Activated CD8-positive, alpha-beta T cell treated with anti-CD3 and anti-CD28 coated beads, Interleukin-2, amount 10 ng/mL, durations not matched to agents 7 days and 5 days (primary cell): ENCODE measurements at regions not wholly inside any gene's neighbourhood (a gene's known extent, or its start where the extent isn't known, plus 50 kb on each side); places are given as distances from the start of the nearest gene placed in this dataset.
"Not testable (repeated sequence)": the region's sequence is repeated elsewhere in the genome, so short reads cannot be mapped to it uniquely, and the experiment has no call there.

ENCODE experiments used
- ATAC-seq: fragments of 150-1000 bp; cut with Tn5 transposase; one replicate; pipeline ENCODE4 v1.10.0; 2021; ENCODE audit warnings: moderate library complexity
- CTCF ChIA-PET: fragments of 350-600 bp; sonication (Branson Sonifier 250); formaldehyde crosslinking; loops from one replicate; lab custom pipeline; 2021; ENCODE audit warnings: antibody characterized with exemption; lab: Charles Lee
- POLR2A ChIA-PET: fragments of 350-600 bp; sonication (Branson Sonifier 250); formaldehyde crosslinking; loops from one replicate; lab custom pipeline; 2021; ENCODE audit warnings: antibody characterized with exemption; lab: Charles Lee
- DNase-seq: peaks from one replicate; pipeline ENCODE4 v3.0.0-alpha.2; 2020
- H3K27ac Mint-ChIP-seq: one replicate; pipeline ENCODE4 v1.8.0; 2021; ENCODE audit warnings: mild to moderate bottlenecking, mixed read lengths
- H3K27me3 Mint-ChIP-seq: one replicate; pipeline ENCODE4 v1.8.0; 2021; ENCODE audit warnings: low read depth, mixed read lengths
- H3K36me3 Mint-ChIP-seq: one replicate; pipeline ENCODE4 v1.8.0; 2021; ENCODE audit warnings: low read depth, mixed read lengths
- H3K4me1 Mint-ChIP-seq: one replicate; pipeline ENCODE4 v1.8.0; 2021; ENCODE audit warnings: low read depth, mixed read lengths
- H3K4me3 Mint-ChIP-seq: one replicate; pipeline ENCODE4 v1.8.0; 2021; ENCODE audit warnings: mild to moderate bottlenecking, mixed read lengths
- H3K9me3 Mint-ChIP-seq: one replicate; pipeline ENCODE4 v1.8.0; 2022; ENCODE audit warnings: mixed read lengths; ENCODE audit not compliant: insufficient read depth

DNA sequence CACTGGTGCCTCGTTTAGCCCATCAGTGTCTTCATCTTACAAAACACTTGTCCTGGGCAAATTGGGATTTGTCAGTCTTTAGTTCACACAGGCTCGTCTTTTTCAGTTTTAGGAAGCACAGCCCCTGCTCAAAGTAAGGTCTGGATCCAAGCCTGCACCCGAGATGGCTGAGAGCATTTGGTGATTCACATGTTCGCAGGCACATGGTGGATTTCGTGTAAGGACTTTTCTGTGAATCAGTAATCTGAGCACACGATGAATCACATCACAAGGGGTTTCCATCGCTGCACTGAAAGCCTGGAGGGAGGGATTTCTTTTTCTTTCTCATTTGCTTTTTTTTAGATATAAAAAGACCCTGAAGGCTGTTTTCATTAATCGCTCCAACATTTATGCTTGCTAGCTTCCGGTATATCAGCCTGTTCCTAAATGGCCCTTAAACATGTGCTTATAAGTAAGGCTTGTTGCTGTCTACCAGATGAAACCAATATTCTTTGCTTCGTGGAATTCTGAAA, 435.6 kb upstream of the ATP10A start:
- Mint-ChIP-seq H3K36me3 (no peaks in the 10 kb centered on the region), H3K4me1 (no peaks in the 10 kb centered on the region), H3K27me3 (no peaks in the 10 kb centered on the region), H3K4me3 (no peak overlapping the region), H3K27ac (no peak overlapping the region), H3K9me3 (no peaks in the 10 kb centered on the region)
- ATAC-seq (no peak), DNase-seq (no peak)
- ChIA-PET POLR2A (no interaction called here), CTCF (no interaction called here)

DNA sequence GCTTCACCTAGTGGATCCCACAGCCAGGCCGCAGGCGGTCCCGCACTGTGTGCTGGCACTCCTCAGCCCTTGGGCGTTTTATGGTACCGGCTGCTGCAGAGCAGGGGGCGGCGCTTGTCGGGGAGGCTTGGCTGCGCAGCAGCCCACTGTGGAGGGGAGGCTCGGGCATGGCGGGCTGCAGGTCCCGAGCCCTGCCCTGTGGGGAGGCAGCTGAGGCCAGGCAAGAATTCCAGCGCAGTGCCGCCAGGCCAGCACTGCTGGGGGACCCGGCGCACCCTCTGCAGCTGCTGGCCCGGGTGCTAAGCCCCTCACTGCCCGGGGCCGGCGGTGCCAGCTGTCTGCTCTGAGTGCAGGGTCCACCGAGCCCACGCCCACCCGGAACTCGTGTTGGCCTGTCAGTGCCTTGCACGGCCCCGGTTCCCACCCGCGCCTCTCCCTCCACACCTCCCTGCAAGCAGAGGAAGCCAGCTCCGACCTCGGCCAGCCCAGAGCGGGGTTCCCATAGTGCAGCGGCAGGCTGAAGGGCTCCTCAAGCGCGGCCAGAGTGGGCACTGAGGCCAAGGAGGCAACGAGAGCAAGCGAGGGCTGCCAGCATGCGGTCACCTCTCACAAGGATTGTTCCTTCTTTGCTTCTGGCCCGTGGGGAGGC, 435.0 kb upstream of the ATP10A start:
- no peak overlapping the region for H3K4me3 Mint-ChIP-seq

DNA sequence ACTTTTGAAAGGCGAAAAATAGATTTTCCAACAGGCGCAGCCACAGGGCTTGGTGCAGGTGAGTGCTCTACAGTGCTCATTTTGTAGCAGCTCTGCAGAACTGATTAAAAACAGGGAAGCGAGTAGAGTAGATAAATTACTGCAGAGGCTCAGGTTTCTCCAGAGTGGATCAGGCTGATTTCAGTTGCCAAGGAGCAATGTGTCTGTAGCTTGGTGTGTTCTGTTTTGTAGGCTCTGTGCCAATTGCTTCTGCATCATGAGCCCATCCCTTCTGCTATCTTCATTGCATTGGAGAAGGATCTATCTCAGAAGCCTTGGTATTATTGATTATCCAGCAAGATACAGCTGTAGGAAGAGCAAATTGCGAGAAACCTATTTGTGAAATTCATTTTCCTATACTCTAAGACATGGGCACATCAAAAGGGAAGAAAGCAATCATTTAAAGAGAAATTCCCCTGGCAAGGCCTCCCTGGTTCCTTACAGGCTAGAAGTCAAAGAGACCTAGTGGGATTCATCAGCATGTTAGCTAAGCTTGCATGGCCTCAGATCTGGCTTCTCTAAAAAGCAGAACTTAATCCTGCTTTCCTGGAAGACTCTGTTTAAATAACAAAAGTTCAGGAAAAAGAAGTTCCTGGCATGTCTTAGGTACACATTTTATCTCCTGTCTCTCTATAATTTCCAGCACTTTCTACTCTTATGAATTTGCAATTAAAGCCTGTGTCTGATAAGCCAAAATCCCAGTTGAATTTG, 432.4 kb upstream of the ATP10A start:
- ATAC-seq (no peak), DNase-seq (no peak)
- Mint-ChIP-seq H3K9me3 (peaks cover 10% of the 10 kb centered on the region), H3K36me3 (no peaks in the 10 kb centered on the region), H3K27me3 (no peaks in the 10 kb centered on the region), H3K27ac (no peak overlapping the region), H3K4me1 (no peaks in the 10 kb centered on the region), H3K4me3 (no peak overlapping the region)
- ChIA-PET CTCF (no interaction called here), POLR2A (no interaction called here)

More for the DNA sequence above, 435.0 kb upstream of the ATP10A start:
- ChIA-PET CTCF (no interaction called here), POLR2A (no interaction called here)
- Mint-ChIP-seq H3K36me3 (no peaks in the 10 kb centered on the region), H3K4me1 (no peaks in the 10 kb centered on the region), H3K27ac (no peak overlapping the region), H3K9me3 (no peaks in the 10 kb centered on the region), H3K27me3 (no peaks in the 10 kb centered on the region)
- ATAC-seq (no peak), DNase-seq (no peak)

DNA sequence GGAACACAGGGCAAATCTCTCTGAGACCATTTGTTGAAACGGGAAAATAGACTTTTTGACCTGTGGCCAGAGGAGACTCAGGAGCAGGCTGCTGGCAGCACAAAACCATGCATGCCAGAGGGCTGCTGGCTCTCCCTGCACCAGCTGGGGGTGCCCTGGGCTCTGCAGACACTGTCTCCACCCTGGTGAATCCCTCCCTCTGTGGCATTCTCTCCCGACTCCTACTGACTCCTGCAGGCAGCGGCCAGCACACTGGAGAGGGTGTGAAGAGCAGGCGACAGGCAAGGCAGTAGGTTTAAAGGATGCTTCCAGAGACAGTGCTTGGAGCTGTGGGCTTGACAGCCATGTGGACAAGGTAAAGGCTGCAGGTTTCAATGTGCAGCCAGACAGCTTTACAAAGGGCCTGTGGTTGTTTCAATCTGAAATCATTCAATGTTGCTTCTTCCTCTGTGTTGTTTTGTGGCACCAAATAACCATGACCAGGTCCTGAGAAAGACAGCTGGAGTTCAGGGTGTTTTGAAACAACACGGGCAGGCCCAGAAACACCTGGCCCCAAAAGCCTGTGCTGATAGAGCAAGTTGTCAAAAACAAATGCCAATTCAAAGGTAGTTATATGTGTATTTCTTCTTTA, 431.0 kb upstream of the ATP10A start:
- CTCF ChIA-PET, result no interaction called here

DNA sequence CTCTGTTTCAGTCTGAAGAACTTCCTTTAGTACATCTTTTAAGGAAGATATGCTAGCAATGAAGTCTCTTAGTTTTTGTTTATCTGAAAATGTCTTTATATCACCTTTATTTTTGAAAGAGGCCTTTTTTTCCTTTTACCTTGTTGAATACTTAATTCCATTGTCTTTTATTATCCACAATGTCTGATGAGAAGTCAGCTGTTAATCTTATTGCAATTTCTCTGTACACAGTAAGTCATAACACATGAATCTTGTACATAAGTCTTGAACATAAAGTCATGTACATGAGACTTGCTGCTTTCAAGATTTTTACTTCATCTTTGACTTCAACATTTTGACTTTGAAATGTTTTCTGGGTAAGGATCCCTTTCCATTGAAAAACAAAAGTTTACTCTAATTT, 424.3 kb upstream of the ATP10A start:
- POLR2A ChIA-PET, result no interaction called here
- H3K36me3 Mint-ChIP-seq, result no peaks in the 10 kb centered on the region

More for the DNA sequence above, 431.0 kb upstream of the ATP10A start:
- Mint-ChIP-seq H3K27me3 (no peaks in the 10 kb centered on the region), H3K4me1 (no peaks in the 10 kb centered on the region), H3K27ac (no peak overlapping the region), H3K36me3 (no peaks in the 10 kb centered on the region), H3K4me3 (no peak overlapping the region), H3K9me3 (peaks cover 10% of the 10 kb centered on the region)
- DNase-seq, result no peak
- ATAC-seq, result no peak
- POLR2A ChIA-PET, result no interaction called here

DNA sequence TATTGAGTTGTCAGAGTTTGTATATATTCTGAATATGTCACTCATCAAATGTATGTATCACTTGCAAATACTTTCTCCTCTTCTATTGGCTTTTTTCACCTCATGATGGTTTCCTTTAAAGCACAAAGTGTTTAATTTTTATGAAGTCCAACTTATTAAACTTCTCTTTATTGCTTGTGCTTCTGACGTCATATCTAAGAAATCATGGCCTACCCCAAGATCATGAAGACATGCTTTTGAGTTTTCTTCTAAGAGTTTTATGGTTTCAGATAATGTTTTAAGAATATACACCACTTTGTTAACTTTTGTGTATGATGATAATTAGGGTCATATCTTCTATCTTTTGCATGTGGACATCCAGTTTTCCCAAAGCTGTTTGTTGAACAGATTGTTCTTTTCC, 417.2 kb upstream of the ATP10A start:
- Mint-ChIP-seq H3K36me3 (no peaks in the 10 kb centered on the region), H3K27ac (no peak overlapping the region), H3K4me1 (no peaks in the 10 kb centered on the region), H3K27me3 (no peaks in the 10 kb centered on the region), H3K4me3 (no peak overlapping the region), H3K9me3 (peaks cover 7% of the 10 kb centered on the region)
- ChIA-PET POLR2A (no interaction called here), CTCF (no interaction called here)
- DNase-seq (no peak), ATAC-seq (no peak)

More for the DNA sequence above, 424.3 kb upstream of the ATP10A start:
- H3K27ac Mint-ChIP-seq, result no peak overlapping the region
- CTCF ChIA-PET, result no interaction called here
- no peak overlapping the region for H3K4me3 Mint-ChIP-seq
- ATAC-seq, result no peak
- H3K4me1 Mint-ChIP-seq, result no peaks in the 10 kb centered on the region
- H3K9me3 Mint-ChIP-seq, result peaks cover 30% of the 10 kb centered on the region
- H3K27me3 Mint-ChIP-seq, result no peaks in the 10 kb centered on the region
- no peak for DNase-seq

DNA sequence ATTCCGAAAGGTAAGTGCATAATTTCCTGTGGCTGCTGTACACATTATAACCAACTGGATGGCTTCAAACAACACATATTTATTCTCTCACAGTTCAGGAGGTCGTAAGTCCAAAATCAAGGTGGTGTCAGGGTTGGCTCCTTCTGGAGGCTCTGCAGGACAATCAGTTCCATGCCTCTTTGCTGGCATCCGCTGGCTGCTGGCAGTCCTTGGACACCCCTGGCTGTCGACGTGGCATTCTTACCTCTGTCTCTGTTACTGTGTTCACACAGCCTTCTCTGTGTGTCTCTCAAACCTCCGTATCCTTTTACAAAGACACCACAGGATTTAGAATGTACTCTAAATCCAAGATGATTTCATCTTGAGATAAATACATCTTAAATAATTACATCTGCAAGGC, 398.8 kb upstream of the ATP10A start:
- no peak overlapping the region for H3K27ac Mint-ChIP-seq
- no peak for DNase-seq
- no peaks in the 10 kb centered on the region for H3K9me3 Mint-ChIP-seq
- no peaks in the 10 kb centered on the region for H3K36me3 Mint-ChIP-seq
- H3K27me3 Mint-ChIP-seq, result no peaks in the 10 kb centered on the region
- ChIA-PET POLR2A (no interaction called here), CTCF (interaction anchor here (1.2 kb wide), 1 partner anchor 10 kb away, joined by 4 read pairs; no protein-coding TSS in a partner anchor)
- H3K4me1 Mint-ChIP-seq, result no peaks in the 10 kb centered on the region
- no peak for ATAC-seq
- no peak overlapping the region for H3K4me3 Mint-ChIP-seq

DNA sequence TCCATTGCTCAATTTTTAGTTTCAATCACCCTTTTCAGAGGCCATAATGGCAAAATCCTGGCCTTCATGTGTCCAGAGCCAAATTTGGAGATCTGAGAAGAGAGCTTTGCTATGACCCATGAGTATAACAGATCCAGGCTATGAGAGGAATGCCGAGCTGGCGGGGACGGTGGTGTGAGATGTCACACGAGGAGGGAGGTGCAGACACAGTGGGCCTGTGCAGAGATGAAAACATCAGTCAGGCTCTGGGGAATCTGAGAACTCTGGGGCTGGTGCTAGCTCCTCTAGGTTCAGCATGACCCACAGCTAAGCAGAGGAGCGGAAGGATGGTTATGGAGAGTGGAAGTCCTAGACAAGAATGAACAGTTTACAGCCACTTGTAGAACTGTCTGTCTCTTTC, 398.3 kb upstream of the ATP10A start:
- CTCF ChIA-PET, result interaction anchor here (1.2 to 2.1 kb wide), 2 partner anchors 9 to 752 kb away, joined by 4 to 20 read pairs; no protein-coding TSS in a partner anchor
- DNase-seq (no peak), ATAC-seq (no peak)
- no peak overlapping the region for H3K27ac Mint-ChIP-seq
- H3K4me3 Mint-ChIP-seq, result no peak overlapping the region
- no peaks in the 10 kb centered on the region for H3K9me3 Mint-ChIP-seq
- H3K36me3 Mint-ChIP-seq, result no peaks in the 10 kb centered on the region
- H3K27me3 Mint-ChIP-seq, result no peaks in the 10 kb centered on the region
- POLR2A ChIA-PET, result no interaction called here
- H3K4me1 Mint-ChIP-seq, result no peaks in the 10 kb centered on the region

DNA sequence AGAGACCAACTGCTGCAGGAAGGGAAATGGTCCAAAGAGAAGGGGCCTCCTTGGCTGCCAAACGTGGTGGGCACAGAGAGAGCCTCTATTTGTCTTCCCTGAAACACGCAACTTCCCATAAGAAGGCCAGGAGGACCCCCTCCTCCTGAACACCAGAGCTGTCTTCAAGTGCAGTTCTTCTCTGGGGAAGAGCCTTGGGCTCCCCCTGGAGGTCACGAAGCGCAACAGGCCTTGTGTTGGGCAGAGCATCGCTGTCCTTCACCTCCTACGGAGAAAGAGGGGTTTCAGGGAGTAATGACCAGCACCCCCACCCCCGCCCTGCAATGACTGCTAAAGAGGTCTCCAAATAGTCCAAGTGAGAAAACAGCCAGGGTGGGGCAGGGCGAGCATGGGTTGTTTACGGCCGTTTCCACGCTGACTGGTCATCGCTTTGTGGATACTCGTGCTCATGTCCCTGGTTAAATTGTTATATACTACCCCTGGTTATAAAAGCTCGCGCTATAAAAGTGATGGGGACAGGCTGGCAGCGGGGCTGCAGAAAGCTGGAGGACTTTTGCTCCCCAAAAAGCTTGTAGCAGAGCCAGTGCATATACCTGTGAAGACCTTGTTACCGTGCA, 397.5 kb upstream of the ATP10A start:
- ChIA-PET POLR2A (no interaction called here), CTCF (interaction anchor here (0.6 to 2.1 kb wide), 6 partner anchors 8 to 752 kb away, joined by 3 to 20 read pairs (median 4); no protein-coding TSS in a partner anchor)
- Mint-ChIP-seq H3K9me3 (no peaks in the 10 kb centered on the region), H3K27ac (no peak overlapping the region), H3K27me3 (no peaks in the 10 kb centered on the region), H3K4me1 (no peaks in the 10 kb centered on the region), H3K36me3 (no peaks in the 10 kb centered on the region), H3K4me3 (no peak overlapping the region)
- DNase-seq (peak; percentile 35), ATAC-seq (no peak)

DNA sequence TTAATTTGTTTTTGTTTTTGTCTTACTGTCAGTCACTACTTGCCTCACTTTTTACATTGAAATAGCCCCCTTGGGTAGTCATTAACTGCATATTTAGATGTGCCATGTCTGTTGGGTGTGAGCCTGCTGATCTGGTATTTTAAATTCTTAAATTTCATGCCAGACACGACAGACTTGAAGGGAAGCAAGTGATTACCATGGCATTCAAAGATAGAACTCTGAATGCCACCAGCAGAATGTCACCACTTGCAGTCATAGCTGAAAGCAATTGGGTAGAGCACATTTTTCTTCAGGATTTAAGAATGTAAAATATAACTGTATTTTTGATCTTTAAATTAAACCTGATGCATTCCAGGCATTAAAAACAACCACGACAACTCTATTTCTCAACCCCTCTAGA, 396.5 kb upstream of the ATP10A start:
- POLR2A ChIA-PET, result no interaction called here
- Mint-ChIP-seq H3K36me3 (no peaks in the 10 kb centered on the region), H3K4me3 (no peak overlapping the region), H3K27ac (no peak overlapping the region), H3K9me3 (no peaks in the 10 kb centered on the region), H3K4me1 (no peaks in the 10 kb centered on the region), H3K27me3 (no peaks in the 10 kb centered on the region)
- ATAC-seq (no peak), DNase-seq (no peak)
- CTCF ChIA-PET, result interaction anchor here (0.8 to 2.1 kb wide), 2 partner anchors 312 to 750 kb away, joined by 3 to 20 read pairs; no protein-coding TSS in a partner anchor

DNA sequence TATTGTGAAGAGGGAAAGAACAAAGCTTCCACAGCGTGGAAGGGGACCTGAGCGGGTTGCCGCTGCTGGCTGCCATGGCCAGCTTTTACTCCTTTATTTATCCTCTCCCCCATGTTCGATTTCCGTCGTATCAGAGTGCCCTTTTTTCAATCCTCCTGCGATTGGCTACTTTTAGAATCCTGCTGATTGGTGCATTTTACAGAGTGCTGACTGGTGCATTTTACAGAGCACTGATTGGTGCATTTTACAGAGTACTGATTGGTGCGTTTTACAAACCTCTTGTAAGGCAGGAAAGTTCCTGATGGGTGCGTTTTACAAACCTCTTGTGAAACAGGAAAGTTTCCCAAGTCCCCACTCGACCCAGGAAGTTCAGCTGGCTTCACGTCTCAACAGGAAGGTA, 381.7 kb upstream of the ATP10A start:
- H3K36me3 Mint-ChIP-seq, H3K4me3 Mint-ChIP-seq, H3K27me3 Mint-ChIP-seq, ATAC-seq, POLR2A ChIA-PET, CTCF ChIA-PET, H3K9me3 Mint-ChIP-seq, H3K4me1 Mint-ChIP-seq, DNase-seq, H3K27ac Mint-ChIP-seq: not testable (repeated sequence)
